Astrocyte of the cerebellum (primary cell): ENCODE measurements at regions not wholly inside any gene's neighbourhood (a gene's known extent, or its start where the extent isn't known, plus 50 kb on each side); places are given as distances from the start of the nearest gene placed in this dataset.

Experiments
- DNase-seq: peaks from one replicate; pipeline ENCODE4 v3.0.0-alpha.2; 2011; ENCODE audit warnings: low read depth
- H3K4me3 ChIP-seq: 2 replicates; pipeline ENCODE4 v1.5.1; 2011; ENCODE audit warnings: mild to moderate bottlenecking, low read depth, low read length, moderate library complexity
- in situ Hi-C: cut with HindIII; loops from 2 replicates; pipeline ENCODE4 v1.10.0; 2017; ENCODE audit warnings: low sequenced_read_pairs
- TF ChIP-seq, protein P1 (sequence below): IDR thresholded peaks from 2 replicates; pipeline ENCODE4 v1.5.1; 2012; ENCODE audit warnings: low read length, low read depth, moderate library complexity, mild to moderate bottlenecking; ENCODE audit errors: missing control alignments

DNA sequence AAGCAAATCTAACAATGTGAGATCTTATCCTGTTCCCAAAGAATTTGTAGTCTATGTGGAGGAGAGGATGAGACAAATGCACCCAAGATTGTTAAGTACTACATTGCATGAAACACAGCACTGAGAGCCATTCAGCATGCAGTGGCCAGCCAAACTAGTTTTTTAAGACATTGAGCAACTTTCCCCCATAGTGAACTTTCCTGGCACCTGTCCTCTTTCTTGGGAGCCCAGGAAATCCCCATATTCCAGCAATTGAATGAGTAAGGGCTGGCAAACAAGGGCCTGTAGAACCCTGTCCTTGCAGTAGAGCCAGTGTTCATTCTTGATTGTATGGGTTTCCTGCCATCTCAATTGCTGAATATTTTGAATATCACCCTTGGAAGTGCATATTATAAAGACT lies 58.8 kb upstream of the FIGN start:
- no peak for DNase-seq
- no peak overlapping the region for H3K4me3 ChIP-seq
- TF ChIP-seq, protein P1, sequence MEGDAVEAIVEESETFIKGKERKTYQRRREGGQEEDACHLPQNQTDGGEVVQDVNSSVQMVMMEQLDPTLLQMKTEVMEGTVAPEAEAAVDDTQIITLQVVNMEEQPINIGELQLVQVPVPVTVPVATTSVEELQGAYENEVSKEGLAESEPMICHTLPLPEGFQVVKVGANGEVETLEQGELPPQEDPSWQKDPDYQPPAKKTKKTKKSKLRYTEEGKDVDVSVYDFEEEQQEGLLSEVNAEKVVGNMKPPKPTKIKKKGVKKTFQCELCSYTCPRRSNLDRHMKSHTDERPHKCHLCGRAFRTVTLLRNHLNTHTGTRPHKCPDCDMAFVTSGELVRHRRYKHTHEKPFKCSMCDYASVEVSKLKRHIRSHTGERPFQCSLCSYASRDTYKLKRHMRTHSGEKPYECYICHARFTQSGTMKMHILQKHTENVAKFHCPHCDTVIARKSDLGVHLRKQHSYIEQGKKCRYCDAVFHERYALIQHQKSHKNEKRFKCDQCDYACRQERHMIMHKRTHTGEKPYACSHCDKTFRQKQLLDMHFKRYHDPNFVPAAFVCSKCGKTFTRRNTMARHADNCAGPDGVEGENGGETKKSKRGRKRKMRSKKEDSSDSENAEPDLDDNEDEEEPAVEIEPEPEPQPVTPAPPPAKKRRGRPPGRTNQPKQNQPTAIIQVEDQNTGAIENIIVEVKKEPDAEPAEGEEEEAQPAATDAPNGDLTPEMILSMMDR = no peak
- in situ Hi-C loops = no loop called here
